SIG-M5 treated with dmso at 0.1 percent for 504 hours (cell line): ENCODE measurements at regions not wholly inside any gene's neighbourhood (a gene's known extent, or its start where the extent isn't known, plus 50 kb on each side); places are given as distances from the start of the nearest gene placed in this dataset.
"Not testable (repeated sequence)": the region's sequence is repeated elsewhere in the genome, so short reads cannot be mapped to it uniquely, and the experiment has no call there.

Experiments
- DNase-seq: peaks from one replicate; lab custom pipeline; 2025; ENCODE audit not compliant: unreplicated experiment; lab: John Stamatoyannopoulos, UW

DNA sequence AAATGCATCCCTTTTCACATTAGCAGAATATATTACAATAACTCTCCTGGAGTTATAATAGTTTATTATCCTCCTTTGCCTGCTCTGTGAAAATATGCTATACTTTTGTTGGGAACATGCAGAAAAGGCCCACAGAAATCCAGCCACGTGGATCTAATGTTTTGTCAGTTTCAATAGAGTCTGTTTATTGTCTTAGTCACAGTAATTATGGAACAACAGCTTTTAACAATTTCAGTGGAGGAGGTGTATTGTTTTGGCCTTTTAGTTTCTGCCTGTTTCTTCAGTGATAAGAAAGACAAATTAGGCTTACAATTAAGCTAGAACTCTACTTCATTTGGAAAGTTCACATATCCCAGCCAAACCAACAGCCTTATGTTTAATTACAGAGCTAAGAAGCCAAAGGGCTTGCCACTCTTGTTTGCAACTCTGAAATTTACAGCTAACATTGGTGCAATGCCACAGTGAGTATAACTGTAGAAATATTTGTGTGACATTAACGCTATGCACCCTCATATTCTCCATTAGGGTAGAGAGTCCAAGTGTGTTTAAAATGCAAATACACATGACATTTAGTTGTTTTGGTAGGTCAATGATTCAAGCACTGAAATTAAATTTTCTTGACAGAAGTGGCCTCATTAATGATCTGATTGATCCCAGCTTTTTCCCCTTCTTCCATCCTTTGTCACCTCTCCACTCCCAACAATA is 175.8 kb downstream of the USP46 start:
- DNase-seq: no peak

DNA sequence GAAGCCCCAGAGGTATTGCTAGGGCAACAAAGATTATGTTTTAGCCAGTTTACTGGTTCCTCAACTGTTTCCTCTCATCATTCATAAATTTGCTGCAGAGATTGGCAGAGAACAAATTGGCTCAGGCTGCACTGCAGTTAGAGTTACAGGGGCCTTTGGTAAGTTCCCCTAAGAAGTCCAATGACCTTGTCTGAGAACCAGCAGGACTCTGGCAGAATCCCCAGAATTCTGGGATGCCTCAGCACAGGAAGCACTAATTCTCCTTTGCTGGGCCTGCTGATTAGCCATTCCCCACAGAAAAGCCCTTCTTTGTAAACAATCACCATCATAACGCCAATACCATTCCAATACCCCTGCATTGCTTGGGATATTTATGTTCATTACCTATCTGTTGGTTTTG is 151.3 kb downstream of the USP46 start:
- DNase-seq: no peak

DNA sequence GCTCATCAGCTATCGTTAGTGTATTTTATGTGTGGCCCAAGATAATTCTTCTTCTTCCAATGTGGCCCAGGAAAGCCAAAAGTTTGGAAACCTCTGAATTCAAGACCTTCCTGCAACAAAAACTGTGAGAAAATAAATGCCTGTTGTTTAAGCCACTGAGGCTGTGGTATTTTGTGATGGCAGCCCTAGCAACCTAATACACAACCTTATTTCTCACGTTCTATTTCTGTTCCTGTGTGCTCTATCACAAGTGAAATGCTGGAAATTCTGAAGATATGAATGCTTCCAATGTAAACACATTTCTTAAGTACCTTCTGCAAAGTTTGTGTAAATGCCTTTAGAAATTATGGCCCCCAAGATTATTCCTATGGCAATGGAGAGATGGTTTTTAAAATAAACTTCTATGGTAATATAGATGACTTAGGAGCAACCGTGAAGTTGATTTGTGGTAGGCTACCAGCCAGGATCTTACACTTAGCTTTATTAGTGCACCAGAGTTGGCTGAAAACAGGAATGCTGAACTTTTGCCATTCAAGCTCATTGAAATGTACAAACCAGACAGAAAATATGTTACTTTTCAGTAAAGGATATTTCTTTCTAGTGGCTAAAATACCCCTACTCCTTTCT is 148.0 kb downstream of the USP46 start:
- no peak for DNase-seq

DNA sequence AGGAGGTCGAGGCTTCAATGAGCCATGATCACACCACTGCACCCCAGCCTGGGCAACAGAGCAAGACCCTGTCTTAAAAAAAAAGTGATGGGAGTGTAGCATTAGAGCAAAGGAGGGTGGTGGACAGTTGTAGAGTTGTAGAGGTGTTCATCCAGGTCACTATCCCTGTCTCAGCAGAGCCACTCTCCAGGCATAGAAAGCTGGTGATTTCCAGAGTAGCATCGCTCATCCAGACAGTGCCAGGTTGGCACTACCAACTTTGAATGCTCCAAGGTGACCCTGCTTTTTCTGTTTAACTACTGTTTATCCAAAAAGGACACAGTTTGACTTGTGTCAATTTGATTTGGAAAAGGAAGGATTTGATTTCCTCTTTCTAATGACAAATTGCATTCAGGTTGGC is 147.3 kb downstream of the USP46 start:
- DNase-seq: no peak

DNA sequence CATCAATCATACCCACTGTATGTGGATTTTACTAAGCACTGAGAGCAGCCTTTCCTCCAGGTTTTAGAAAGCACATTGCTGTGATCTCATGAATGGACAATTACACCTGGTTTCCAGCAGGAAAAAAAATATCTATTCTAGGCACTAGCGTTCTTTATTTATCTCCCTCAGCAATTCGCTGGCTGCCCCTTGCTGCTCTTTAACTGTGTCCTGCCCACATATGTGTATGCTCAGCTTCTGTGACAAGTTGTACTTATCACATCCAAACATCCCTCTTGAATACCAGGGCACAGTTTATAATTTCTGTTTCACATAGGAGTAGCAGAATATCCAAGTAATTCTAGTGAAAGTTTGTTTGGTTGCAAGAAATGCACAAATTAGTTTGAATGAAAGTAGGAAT is 146.8 kb downstream of the USP46 start:
- DNase-seq: no peak

DNA sequence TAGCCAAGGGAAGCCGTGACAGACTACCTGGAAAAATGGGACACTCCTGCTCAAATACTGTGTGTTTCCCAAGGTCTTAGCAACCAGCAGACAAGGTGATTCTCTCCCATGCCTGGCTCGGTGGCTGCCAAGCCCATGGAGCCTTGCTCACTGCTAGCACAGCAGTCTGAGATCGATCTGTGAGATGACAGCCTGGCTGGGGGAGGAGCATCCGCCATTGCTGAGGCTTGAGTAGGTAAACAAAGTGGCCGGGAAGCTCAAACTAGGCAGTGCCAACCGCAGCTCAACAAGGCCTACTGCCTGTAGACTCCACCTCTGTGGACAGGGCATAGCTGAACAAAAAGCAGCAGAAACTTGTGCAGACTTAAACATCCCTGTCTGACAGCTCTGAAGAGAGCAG is 137.0 kb downstream of the USP46 start:
- not testable (repeated sequence) for DNase-seq

DNA sequence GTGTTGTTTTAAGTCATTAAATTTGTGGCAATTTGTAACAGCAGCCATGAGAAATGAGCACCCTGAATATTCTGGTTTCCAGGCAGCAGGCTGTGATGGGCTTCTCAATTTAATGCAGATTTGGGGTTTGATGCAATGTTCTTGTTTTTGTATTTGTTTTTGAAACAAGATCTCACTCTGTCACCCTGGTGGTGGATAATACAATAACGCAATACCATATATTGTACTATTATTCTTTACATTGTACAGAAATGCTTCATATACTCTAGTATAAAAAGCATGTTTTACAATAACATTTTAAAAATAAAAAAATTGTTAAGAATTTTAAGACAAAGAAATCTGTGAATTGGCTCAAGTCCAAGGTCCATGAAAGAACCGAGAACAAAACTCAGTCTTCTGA is 129.1 kb downstream of the USP46 start:
- DNase-seq: no peak

DNA sequence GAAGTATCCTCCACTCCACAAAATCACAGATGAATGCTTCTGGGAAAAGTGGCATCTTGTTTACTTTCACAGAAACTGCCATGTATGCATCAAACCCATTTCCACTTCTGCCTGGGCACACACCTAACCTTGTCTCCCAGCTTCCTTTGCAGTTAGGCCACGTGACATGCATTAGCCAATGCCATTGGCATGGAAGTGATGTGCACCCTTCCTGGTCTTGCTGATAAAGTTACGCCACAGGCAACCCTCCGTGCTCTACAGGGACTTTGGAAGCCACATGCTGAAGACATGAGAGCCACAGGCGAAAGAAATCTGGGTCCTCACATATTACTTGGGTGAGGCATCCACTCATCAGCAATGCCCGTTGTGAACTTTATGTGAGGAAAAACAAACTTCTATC is 123.3 kb downstream of the USP46 start:
- DNase-seq: no peak
